GM23248 (cell line): ENCODE measurements at regions not wholly inside any gene's neighbourhood (a gene's known extent, or its start where the extent isn't known, plus 50 kb on each side); places are given as distances from the start of the nearest gene placed in this dataset.

Experiments
- DNase-seq: peaks from one replicate; pipeline ENCODE4 v3.0.0-alpha.2; 2015
- H2AFZ ChIP-seq: fragments of 200-600 bp; sonication (generic); 2 replicates; pipeline ENCODE4 v1.6.1; 2016; ENCODE audit warnings: antibody characterized with exemption
- H3F3A ChIP-seq: fragments of 200-600 bp; sonication (generic); 2 replicates; pipeline ENCODE4 v1.6.1; 2016; ENCODE audit warnings: mild to moderate bottlenecking, antibody characterized with exemption, mixed run types; ENCODE audit not compliant: insufficient read depth
- H3K27ac ChIP-seq: fragments of 200-600 bp; sonication (generic); 2 replicates; pipeline ENCODE4 v1.5.1; 2016; ENCODE audit warnings: mild to moderate bottlenecking
- H3K27me3 ChIP-seq: fragments of 200-600 bp; sonication (generic); replicated peaks from 2 replicates; pipeline ENCODE4 v1.6.1; 2016; ENCODE audit warnings: mild to moderate bottlenecking; ENCODE audit not compliant: insufficient read depth
- H3K36me3 ChIP-seq: fragments of 200-600 bp; sonication (generic); 2 replicates; pipeline ENCODE4 v1.6.1; 2016; ENCODE audit warnings: low read depth, mild to moderate bottlenecking
- H3K4me1 ChIP-seq: fragments of 200-600 bp; sonication (generic); 2 replicates; pipeline ENCODE4 v1.6.1; 2016; ENCODE audit warnings: mild to moderate bottlenecking; ENCODE audit not compliant: insufficient read depth
- H3K4me2 ChIP-seq: fragments of 200-600 bp; sonication (generic); one replicate; pipeline ENCODE4 v1.6.1; 2016; ENCODE audit warnings: mild to moderate bottlenecking; ENCODE audit not compliant: unreplicated experiment
- H3K4me3 ChIP-seq: fragments of 200-600 bp; sonication (generic); 2 replicates; pipeline ENCODE4 v1.5.1; 2016; ENCODE audit warnings: mild to moderate bottlenecking
- H3K79me2 ChIP-seq: fragments of 200-600 bp; sonication (generic); 2 replicates; pipeline ENCODE4 v1.6.1; 2016; ENCODE audit warnings: mild to moderate bottlenecking; ENCODE audit not compliant: insufficient read depth
- H3K9ac ChIP-seq: fragments of 200-600 bp; sonication (generic); 2 replicates; pipeline ENCODE4 v1.6.1; 2016; ENCODE audit warnings: mild to moderate bottlenecking
- H3K9me2 ChIP-seq: fragments of 200-600 bp; sonication (generic); 2 replicates; pipeline ENCODE4 v1.6.1; 2016; ENCODE audit warnings: mixed run types, mild to moderate bottlenecking, moderate library complexity; ENCODE audit not compliant: insufficient read depth
- H3K9me3 ChIP-seq: fragments of 200-600 bp; sonication (generic); one replicate; pipeline ENCODE4 v1.6.1; 2017; ENCODE audit warnings: low read depth
- H4K20me1 ChIP-seq: fragments of 200-600 bp; sonication (generic); 2 replicates; pipeline ENCODE4 v1.6.0; 2016; ENCODE audit not compliant: insufficient read depth
- EZH2 ChIP-seq: fragments of 200-600 bp; sonication (generic); IDR thresholded peaks from 2 replicates; pipeline ENCODE4 v1.6.1; 2018; ENCODE audit warnings: antibody characterized with exemption, mild to moderate bottlenecking; ENCODE audit not compliant: insufficient read depth, poor library complexity, severe bottlenecking
- EZH2phosphoT487 ChIP-seq: fragments of 200-600 bp; sonication (generic); IDR thresholded peaks from 2 replicates; pipeline ENCODE4 v1.6.1; 2018; ENCODE audit warnings: antibody characterized with exemption, moderate library complexity, mild to moderate bottlenecking, low read depth; ENCODE audit not compliant: insufficient read depth
- WGBS, 2 experiments: methylation state at CpG; one replicate each; pipeline ENCODE4 v1.1.6; 2015 to 2017; ENCODE audit warnings: low lambda C conversion rate in 2 of 2, low coverage in 1 of 2; ENCODE audit errors: missing lambda C conversion rate in 2 of 2; 5-methylcytosine and 5-hydroxymethylcytosine counted together
- in situ Hi-C: fragments of 300-500 bp; cut with MboI; formaldehyde crosslinking; loops from 2 replicates; pipeline ENCODE4 v1.15.0; 2020

DNA sequence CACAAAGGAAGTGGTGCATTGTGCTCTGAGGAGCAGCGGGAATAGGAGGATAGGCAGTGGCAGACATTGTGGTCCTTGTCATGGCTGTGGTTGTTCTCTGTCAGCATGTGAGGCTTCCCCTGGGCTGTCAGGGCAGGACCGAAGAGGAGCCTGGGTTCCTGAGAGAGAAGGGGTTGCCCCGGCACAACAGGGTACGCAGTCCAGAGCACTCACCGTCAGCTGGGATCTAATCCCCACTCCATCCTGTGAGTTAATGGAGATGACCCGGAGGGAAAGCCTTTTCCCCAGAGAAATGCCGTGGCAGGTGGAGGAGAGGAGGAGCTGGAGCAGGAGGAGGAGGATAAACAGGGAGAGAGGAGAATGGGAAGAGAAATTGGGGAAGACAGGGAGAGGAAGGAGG, 396.7 kb upstream of the HS6ST1 start:
- in situ Hi-C loops, result no loop called here
- Histone ChIP-seq H3F3A (no peaks in the 10 kb centered on the region), H2AFZ (no peak overlapping the region), H3K79me2 (no peaks in the 10 kb centered on the region), H3K27ac (no peak overlapping the region), H3K4me3 (no peak overlapping the region), H3K4me2 (no peak overlapping the region), H3K36me3 (no peaks in the 10 kb centered on the region), H4K20me1 (no peaks in the 10 kb centered on the region), H3K9ac (no peak overlapping the region), H3K9me2 (no peaks in the 10 kb centered on the region), H3K4me1 (no peaks in the 10 kb centered on the region), H3K9me3 (no peaks in the 10 kb centered on the region), H3K27me3 (peaks cover 45% of the 10 kb centered on the region)
- no peak for DNase-seq
- 64 to 68% methylated on average over 7 of the region's 7 CpGs for WGBS, 2 experiments
- no peak for TF ChIP-seq EZH2phosphoT487
- TF ChIP-seq EZH2, result no peak

DNA sequence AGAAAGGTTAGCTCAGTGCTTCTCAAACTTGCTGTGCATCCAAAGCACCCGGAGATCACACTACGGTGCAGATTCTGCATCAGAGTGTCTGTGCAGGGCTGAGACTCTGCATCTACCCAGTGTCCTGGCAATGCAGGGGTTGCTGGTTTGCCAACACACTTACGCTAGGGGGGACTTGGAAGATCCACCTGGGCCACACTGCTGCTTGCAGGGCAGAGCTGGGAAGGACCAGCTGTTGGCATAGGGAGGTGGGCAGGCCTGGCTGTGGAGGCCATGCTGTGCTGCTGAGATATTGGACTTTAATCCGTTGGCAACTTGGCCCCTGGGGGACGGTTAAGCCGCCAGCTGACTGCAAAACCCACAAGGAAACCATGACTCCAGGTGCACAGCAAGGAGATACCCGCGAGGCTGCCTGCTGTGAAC, 397.6 kb upstream of the HS6ST1 start:
- Histone ChIP-seq H2AFZ (no peak overlapping the region), H3K27ac (no peak overlapping the region), H3K9me3 (no peaks in the 10 kb centered on the region), H3K27me3 (peaks cover 45% of the 10 kb centered on the region), H3K4me3 (no peak overlapping the region), H3K4me1 (no peaks in the 10 kb centered on the region), H4K20me1 (no peaks in the 10 kb centered on the region), H3K4me2 (no peak overlapping the region), H3K9me2 (no peaks in the 10 kb centered on the region), H3K79me2 (no peaks in the 10 kb centered on the region), H3F3A (no peaks in the 10 kb centered on the region), H3K36me3 (no peaks in the 10 kb centered on the region), H3K9ac (no peak overlapping the region)
- 66 to 78% methylated on average over 8 of the region's 8 CpGs for WGBS, 2 experiments
- TF ChIP-seq EZH2, result no peak
- TF ChIP-seq EZH2phosphoT487, result no peak
- DNase-seq, result no peak
- in situ Hi-C loops, result no loop called here

DNA sequence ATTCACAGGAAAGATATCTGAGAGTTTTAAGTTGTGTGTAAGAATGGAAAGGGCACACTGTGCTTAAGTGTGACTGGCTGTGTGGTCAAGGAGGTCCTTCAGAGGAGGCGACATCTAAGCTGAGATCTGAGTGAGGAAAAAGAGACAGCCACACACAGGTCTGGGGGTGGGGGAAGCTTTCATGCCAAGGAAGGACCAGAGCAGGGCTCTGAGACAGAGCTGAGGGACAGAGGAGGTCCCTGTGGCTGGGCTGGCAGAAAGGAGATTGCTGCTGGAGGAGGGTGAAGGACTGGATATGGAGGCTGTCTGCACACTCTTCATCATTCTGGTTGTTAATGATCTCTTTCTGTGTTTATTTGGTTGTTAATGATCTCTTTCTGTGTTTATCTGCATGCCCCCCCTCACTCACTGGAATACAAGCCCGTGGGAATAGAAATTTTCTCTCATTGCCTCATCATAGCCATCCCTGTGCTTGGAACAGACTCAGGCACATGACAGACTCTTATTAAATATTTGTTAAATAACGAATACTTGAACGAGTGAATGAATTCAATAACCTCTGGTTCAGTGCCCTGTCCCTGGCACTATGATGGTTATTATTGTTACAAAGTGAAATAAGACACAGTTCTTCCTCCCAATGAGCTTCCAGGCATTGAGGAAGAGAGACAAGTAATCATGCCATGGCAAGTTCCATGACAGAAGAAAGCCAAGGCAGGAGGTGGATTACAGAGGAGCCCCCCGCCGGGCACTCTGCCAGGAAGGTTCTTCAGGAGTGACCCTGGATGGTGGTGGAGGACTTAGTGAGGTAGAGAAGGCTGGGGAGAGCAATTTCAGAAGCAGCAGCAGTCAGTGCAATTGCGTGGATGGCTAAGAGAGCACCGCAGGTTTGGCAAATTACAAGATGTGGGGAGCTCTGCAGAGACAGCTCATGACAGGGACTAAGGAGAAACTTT, 399.4 kb upstream of the HS6ST1 start:
- Histone ChIP-seq H3K27me3 (peaks cover 35% of the 10 kb centered on the region), H3K9ac (no peak overlapping the region), H2AFZ (no peak overlapping the region), H3K4me1 (no peaks in the 10 kb centered on the region), H3K4me3 (no peak overlapping the region), H3K36me3 (no peaks in the 10 kb centered on the region), H3F3A (no peaks in the 10 kb centered on the region), H3K9me3 (no peaks in the 10 kb centered on the region), H3K79me2 (no peaks in the 10 kb centered on the region), H3K27ac (no peak overlapping the region), H3K9me2 (no peaks in the 10 kb centered on the region), H3K4me2 (no peak overlapping the region), H4K20me1 (no peaks in the 10 kb centered on the region)
- in situ Hi-C loops, result no loop called here
- TF ChIP-seq EZH2phosphoT487, result no peak
- no peak for DNase-seq
- 37 to 41% methylated on average over 8 of the region's 8 CpGs for WGBS, 2 experiments

DNA sequence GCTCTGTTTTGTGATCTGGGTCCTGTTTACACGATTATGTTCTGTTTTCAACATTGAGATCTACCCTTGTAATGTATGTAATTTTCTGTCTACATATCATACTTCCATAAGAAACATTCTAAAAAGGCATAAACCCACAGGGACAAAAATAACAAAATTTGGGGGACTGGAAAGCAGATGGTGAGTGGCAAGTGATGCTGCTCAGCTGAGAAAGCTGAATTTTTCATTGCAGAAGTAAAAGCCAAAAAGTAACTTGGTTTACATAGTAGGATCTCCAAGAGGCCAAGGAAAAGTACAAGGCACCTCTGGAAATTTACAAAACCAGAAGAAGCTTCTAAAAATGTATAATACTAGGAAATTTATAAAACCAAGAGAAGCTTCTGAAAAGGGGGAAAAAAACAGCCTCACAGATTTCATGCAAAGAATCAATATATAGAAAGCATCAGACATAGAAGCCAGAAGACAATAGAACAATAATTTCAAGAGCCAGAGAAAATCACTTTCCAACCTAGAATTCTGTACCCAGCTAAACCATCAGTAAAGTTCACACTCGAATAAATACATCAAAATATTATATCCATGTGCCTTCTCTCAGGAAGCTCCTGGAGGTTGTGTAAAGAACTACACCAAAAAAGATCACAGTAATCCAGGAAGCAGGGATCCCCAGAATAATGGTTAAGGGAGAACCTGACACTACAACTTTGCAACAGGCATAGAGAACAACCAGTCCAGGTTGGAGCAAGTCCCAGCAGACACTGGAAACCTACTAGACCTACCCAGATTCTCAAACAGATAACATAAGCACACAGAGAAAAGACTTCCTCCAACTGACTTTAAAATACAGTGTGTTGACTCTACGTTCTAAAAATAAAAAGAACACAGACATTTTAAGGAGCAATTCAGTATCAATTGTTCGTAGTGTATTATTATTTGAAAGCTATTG, 401.7 kb upstream of the HS6ST1 start:
- no peak for TF ChIP-seq EZH2
- no peak for TF ChIP-seq EZH2phosphoT487
- DNase-seq, result peak; percentile 29
- Histone ChIP-seq H4K20me1 (no peaks in the 10 kb centered on the region), H3K4me1 (no peaks in the 10 kb centered on the region), H3K9me2 (no peaks in the 10 kb centered on the region), H3K9me3 (no peaks in the 10 kb centered on the region), H3K27ac (no peak overlapping the region), H3K36me3 (no peaks in the 10 kb centered on the region), H3K27me3 (peaks cover 25% of the 10 kb centered on the region), H3K4me2 (no peak overlapping the region), H3F3A (no peaks in the 10 kb centered on the region), H3K9ac (no peak overlapping the region), H3K79me2 (no peaks in the 10 kb centered on the region), H3K4me3 (no peak overlapping the region), H2AFZ (no peak overlapping the region)
- in situ Hi-C loops, result no loop called here
- WGBS, 2 experiments, result 59 to 63% methylated on average over 4 of the region's 4 CpGs
